ENCODE measurements at regions not wholly inside any gene's neighbourhood (a gene's known extent, or its start where the extent isn't known, plus 50 kb on each side); places are given as distances from the start of the nearest gene placed in this dataset.
"Not testable (repeated sequence)": the region's sequence is repeated elsewhere in the genome, so short reads cannot be mapped to it uniquely, and the experiment has no call there.

- CTCF ChIA-PET = no interaction called here
- POLR2A ChIA-PET = no interaction called here
- DNase-seq (ENCODE audit: extremely low spot score) = no peak
- no peak for TF ChIP-seq SP1 (IDR thresholded peaks at IDR 0.05)
- TF ChIP-seq TARDBP (IDR thresholded peaks at IDR 0.05) = no peak
- TF ChIP-seq NFRKB (IDR thresholded peaks at IDR 0.05) = no peak
- TF ChIP-seq ARNT (IDR thresholded peaks at IDR 0.05) = no peak
- TF ChIP-seq PKNOX1 (IDR thresholded peaks at IDR 0.05) = no peak
- no peak for TF ChIP-seq HDGF (IDR thresholded peaks at IDR 0.05; ENCODE audit: borderline replicate concordance)
- TF ChIP-seq FOXK2 (IDR thresholded peaks at IDR 0.05) = no peak
- no peak for TF ChIP-seq BHLHE40 (IDR thresholded peaks at IDR 0.05; ENCODE audit: borderline replicate concordance)
- no peak for TF ChIP-seq FOXA1 (IDR thresholded peaks at IDR 0.05)
- no peak for TF ChIP-seq LEF1 (IDR thresholded peaks at IDR 0.05; ENCODE audit: borderline replicate concordance)
- TF ChIP-seq CTBP1 (IDR thresholded peaks at IDR 0.05; ENCODE audit: borderline replicate concordance) = no peak
- TF ChIP-seq ZNF384 (IDR thresholded peaks at IDR 0.05) = no peak
- no peak for TF ChIP-seq ELF4 (IDR thresholded peaks at IDR 0.05)
- no peak for TF ChIP-seq SUZ12 (IDR thresholded peaks at IDR 0.05)
- TF ChIP-seq FOXM1 (IDR thresholded peaks at IDR 0.05; ENCODE audit: borderline replicate concordance) = no peak
- no peak for TF ChIP-seq L3MBTL2 (conservative IDR thresholded peaks at IDR 0.05)
Measured at GRCh38 chr2:167748536-167748935, 498.9 kb downstream of the STK39 start.

- no peak for TF ChIP-seq LEF1 (IDR thresholded peaks at IDR 0.05; ENCODE audit: borderline replicate concordance)
- TF ChIP-seq ZNF384 (IDR thresholded peaks at IDR 0.05) = no peak
- ChIA-PET POLR2A (no interaction called here), CTCF (no interaction called here)
- no peak for DNase-seq (ENCODE audit: extremely low spot score)
Measured at GRCh38 chr2:167745667-167746066, 501.7 kb downstream of the STK39 start.

GRCh38 chr2:167739921-167740320, 507.5 kb downstream of the STK39 start:
- POLR2A ChIA-PET; CTCF ChIA-PET; DNase-seq (ENCODE audit: extremely low spot score): not testable (repeated sequence)

GRCh38 chr2:167733747-167734146, 513.6 kb downstream of the STK39 start:
- DNase-seq (ENCODE audit: extremely low spot score) = no peak
- no peak for TF ChIP-seq FOXK2 (IDR thresholded peaks at IDR 0.05)
- TF ChIP-seq ARNT (IDR thresholded peaks at IDR 0.05) = no peak
- no peak for TF ChIP-seq NFRKB (IDR thresholded peaks at IDR 0.05)
- TF ChIP-seq ELF4 (IDR thresholded peaks at IDR 0.05) = no peak
- no peak for TF ChIP-seq HDGF (IDR thresholded peaks at IDR 0.05; ENCODE audit: borderline replicate concordance)
- TF ChIP-seq FOXA1 (IDR thresholded peaks at IDR 0.05) = no peak
- TF ChIP-seq L3MBTL2 (conservative IDR thresholded peaks at IDR 0.05) = no peak
- no peak for TF ChIP-seq LEF1 (IDR thresholded peaks at IDR 0.05; ENCODE audit: borderline replicate concordance)
- TF ChIP-seq SUZ12 (IDR thresholded peaks at IDR 0.05) = no peak
- no peak for TF ChIP-seq ZNF384 (IDR thresholded peaks at IDR 0.05)
- TF ChIP-seq PKNOX1 (IDR thresholded peaks at IDR 0.05) = no peak
- no peak for TF ChIP-seq TARDBP (IDR thresholded peaks at IDR 0.05)
- no peak for TF ChIP-seq FOXM1 (IDR thresholded peaks at IDR 0.05; ENCODE audit: borderline replicate concordance)
- no peak for TF ChIP-seq BHLHE40 (IDR thresholded peaks at IDR 0.05; ENCODE audit: borderline replicate concordance)
- ChIA-PET POLR2A (no interaction called here), CTCF (no interaction called here)

GRCh38 chr2:167732326-167732725, 515.1 kb downstream of the STK39 start:
- TF ChIP-seq BHLHE40 (IDR thresholded peaks at IDR 0.05; ENCODE audit: borderline replicate concordance) (no peak), ARNT (IDR thresholded peaks at IDR 0.05) (no peak), FOXA1 (IDR thresholded peaks at IDR 0.05) (no peak), ZNF384 (IDR thresholded peaks at IDR 0.05) (no peak), HDGF (IDR thresholded peaks at IDR 0.05; ENCODE audit: borderline replicate concordance) (no peak), TARDBP (IDR thresholded peaks at IDR 0.05) (no peak), FOXK2 (IDR thresholded peaks at IDR 0.05) (no peak), SP1 (IDR thresholded peaks at IDR 0.05) (no peak), NFRKB (IDR thresholded peaks at IDR 0.05) (no peak), SUZ12 (IDR thresholded peaks at IDR 0.05) (no peak), ELF4 (IDR thresholded peaks at IDR 0.05) (no peak), L3MBTL2 (conservative IDR thresholded peaks at IDR 0.05) (no peak), LEF1 (IDR thresholded peaks at IDR 0.05; ENCODE audit: borderline replicate concordance) (no peak), PKNOX1 (IDR thresholded peaks at IDR 0.05) (no peak)
- POLR2A ChIA-PET = no interaction called here
- CTCF ChIA-PET = no interaction called here
- DNase-seq (ENCODE audit: extremely low spot score) = no peak

- ChIA-PET POLR2A (no interaction called here), CTCF (no interaction called here)
- TF ChIP-seq ZNF384 (IDR thresholded peaks at IDR 0.05) (no peak), NFRKB (IDR thresholded peaks at IDR 0.05) (no peak), FOXM1 (IDR thresholded peaks at IDR 0.05; ENCODE audit: borderline replicate concordance) (no peak)
- no peak for DNase-seq (ENCODE audit: extremely low spot score)
Measured at GRCh38 chr2:167729911-167730310, 517.5 kb downstream of the STK39 start.

GRCh38 chr2:167726788-167727187, 520.6 kb downstream of the STK39 start:
- DNase-seq (ENCODE audit: extremely low spot score) = no peak
- TF ChIP-seq FOXM1 (IDR thresholded peaks at IDR 0.05; ENCODE audit: borderline replicate concordance) (no peak), SUZ12 (IDR thresholded peaks at IDR 0.05) (no peak), FOXK2 (IDR thresholded peaks at IDR 0.05) (no peak), NFRKB (IDR thresholded peaks at IDR 0.05) (no peak), PKNOX1 (IDR thresholded peaks at IDR 0.05) (no peak), FOXA1 (IDR thresholded peaks at IDR 0.05) (no peak), HDGF (IDR thresholded peaks at IDR 0.05; ENCODE audit: borderline replicate concordance) (no peak), ZNF384 (IDR thresholded peaks at IDR 0.05) (no peak), ELF4 (IDR thresholded peaks at IDR 0.05) (no peak), TARDBP (IDR thresholded peaks at IDR 0.05) (no peak), LEF1 (IDR thresholded peaks at IDR 0.05; ENCODE audit: borderline replicate concordance) (no peak), L3MBTL2 (conservative IDR thresholded peaks at IDR 0.05) (no peak), BHLHE40 (IDR thresholded peaks at IDR 0.05; ENCODE audit: borderline replicate concordance) (no peak), SP1 (IDR thresholded peaks at IDR 0.05) (no peak), CTBP1 (IDR thresholded peaks at IDR 0.05; ENCODE audit: borderline replicate concordance) (no peak), ARNT (IDR thresholded peaks at IDR 0.05) (no peak)
- ChIA-PET CTCF (interaction anchor here (1.1 kb wide), 1 partner anchor 75 kb away, joined by 6 read pairs; no protein-coding TSS in a partner anchor), POLR2A (no interaction called here)
